Adrenal gland (tissue), 5 donors: ENCODE measurements at regions not wholly inside any gene's neighbourhood (a gene's known extent, or its start where the extent isn't known, plus 50 kb on each side); places are given as distances from the start of the nearest gene placed in this dataset.

Source experiments
- CTCF ChIP-seq, 6 experiments: fragments of 450-650 bp in 4 of 6; fragments of 200-600 bp in 2 of 6; sonication (generic) in 1 of 6; IDR thresholded peaks; 1 replicate in 5 of 6; 2 replicates in 1 of 6; pipeline versions ENCODE4 v1.5.1 to v1.8.0; 2016 to 2021; ENCODE audit warnings: antibody characterized with exemption in 6 of 6, mild to moderate bottlenecking in 2 of 6, moderate library complexity in 1 of 6
- POLR2A ChIP-seq, 2 donors: fragments of 450-650 bp; IDR thresholded peaks; one replicate each; pipeline ENCODE4 v1.6.1; 2017; ENCODE audit warnings: antibody characterized with exemption in 2 of 2, mild to moderate bottlenecking in 2 of 2, moderate library complexity in 1 of 2
- donor health status: DM: no; HTN: no; CAD: no.

GRCh38 chr20:1800777-1801176 lies 94.4 kb upstream of the SIRPA start:
- peak in 5 of 6 experiments; percentile 16 to 34 (median 27) for TF ChIP-seq CTCF (IDR thresholded peaks at IDR 0.05)
- TF ChIP-seq POLR2A (IDR thresholded peaks at IDR 0.05) = no peak
